ENCODE measurements at regions not wholly inside any gene's neighbourhood (a gene's known extent, or its start where the extent isn't known, plus 50 kb on each side); places are given as distances from the start of the nearest gene placed in this dataset.
"Not testable (repeated sequence)": the region's sequence is repeated elsewhere in the genome, so short reads cannot be mapped to it uniquely, and the experiment has no call there.

GRCh38 chr6:133147470-133148184, 93.5 kb upstream of the EYA4 start:
- not testable (repeated sequence) for H3K27me3 Mint-ChIP-seq

GRCh38 chr6:133156689-133157088, 84.5 kb upstream of the EYA4 start:
- DNase-seq, result no peak
- Mint-ChIP-seq H3K36me3 (no peaks in the 10 kb centered on the region), H3K27ac (no peak overlapping the region), H3K4me1 (no peaks in the 10 kb centered on the region), H3K27me3 (no peaks in the 10 kb centered on the region), H3K4me3 (no peak overlapping the region), H3K9me3 (peaks cover 4% of the 10 kb centered on the region)
- POLR2A ChIA-PET, result no interaction called here
- ATAC-seq (ENCODE audit: low read depth), result no peak

More at GRCh38 chr6:133147470-133148184, 93.5 kb upstream of the EYA4 start:
- H3K36me3 Mint-ChIP-seq; ATAC-seq (ENCODE audit: low read depth); DNase-seq; H3K4me1 Mint-ChIP-seq; POLR2A ChIA-PET; H3K9me3 Mint-ChIP-seq; H3K4me3 Mint-ChIP-seq; H3K27ac Mint-ChIP-seq: not testable (repeated sequence)

GRCh38 chr6:133157995-133158394, 83.2 kb upstream of the EYA4 start:
- H3K36me3 Mint-ChIP-seq, result no peaks in the 10 kb centered on the region
- no peak for ATAC-seq (ENCODE audit: low read depth)
- DNase-seq, result no peak
- no peaks in the 10 kb centered on the region for H3K4me1 Mint-ChIP-seq
- no peaks in the 10 kb centered on the region for H3K27me3 Mint-ChIP-seq
- POLR2A ChIA-PET, result no interaction called here
- no peak overlapping the region for H3K27ac Mint-ChIP-seq
- H3K4me3 Mint-ChIP-seq, result no peak overlapping the region
- peaks cover 2% of the 10 kb centered on the region for H3K9me3 Mint-ChIP-seq

DNA sequence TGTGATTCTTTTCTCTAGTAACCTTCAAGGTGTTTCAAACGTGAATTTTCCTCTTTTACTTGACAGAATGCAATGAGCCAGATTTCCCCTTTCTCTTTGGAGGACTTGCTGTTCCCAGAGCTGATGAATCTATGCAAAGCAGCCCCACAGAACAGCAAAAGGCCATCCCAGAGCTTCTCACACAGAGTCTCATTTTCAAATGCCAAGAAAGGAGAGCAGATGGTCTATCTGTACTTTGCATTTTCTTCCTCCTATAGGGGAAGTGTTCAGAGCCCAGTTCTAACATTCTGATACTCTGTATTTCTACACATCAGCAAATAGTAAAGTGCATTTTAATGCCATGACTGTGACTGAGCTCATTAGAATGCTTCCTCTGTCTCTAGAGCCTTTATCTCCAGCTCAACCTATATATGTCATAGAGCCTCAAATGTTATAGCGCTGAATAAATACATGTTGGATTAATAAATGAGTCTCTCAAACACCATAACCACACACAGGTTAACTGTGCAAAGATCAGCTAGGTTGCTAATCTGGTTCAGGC, 81.8 kb upstream of the EYA4 start:
- Mint-ChIP-seq H3K36me3 (no peaks in the 10 kb centered on the region), H3K9me3 (no peaks in the 10 kb centered on the region), H3K27ac (no peak overlapping the region), H3K27me3 (no peaks in the 10 kb centered on the region), H3K4me1 (no peaks in the 10 kb centered on the region), H3K4me3 (no peak overlapping the region)
- POLR2A ChIA-PET, result no interaction called here
- ATAC-seq (ENCODE audit: low read depth) (no peak), DNase-seq (no peak)

DNA sequence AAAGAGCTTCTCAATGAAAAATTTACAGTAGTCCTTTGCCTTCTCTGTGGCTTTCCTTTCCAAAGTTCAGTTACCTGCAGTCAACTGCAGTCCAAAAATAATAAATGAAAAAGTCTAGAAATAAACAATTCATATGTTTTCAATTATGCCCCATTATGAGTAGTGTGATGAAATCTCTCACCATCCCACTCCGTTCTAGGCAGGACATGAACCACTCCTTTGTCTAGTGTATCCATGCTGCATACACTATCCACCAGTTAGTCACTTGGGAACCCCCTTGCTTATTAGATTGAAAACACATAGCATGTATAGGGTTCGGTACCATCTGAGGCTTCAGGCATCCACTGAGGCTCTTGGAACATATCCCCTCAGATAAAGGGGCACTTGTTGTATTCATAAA, 80.6 kb upstream of the EYA4 start:
- Mint-ChIP-seq H3K27ac (no peak overlapping the region), H3K4me1 (no peaks in the 10 kb centered on the region), H3K27me3 (no peaks in the 10 kb centered on the region), H3K9me3 (no peaks in the 10 kb centered on the region), H3K36me3 (no peaks in the 10 kb centered on the region), H3K4me3 (no peak overlapping the region)
- DNase-seq, result no peak
- POLR2A ChIA-PET, result no interaction called here
- ATAC-seq (ENCODE audit: low read depth), result no peak

DNA sequence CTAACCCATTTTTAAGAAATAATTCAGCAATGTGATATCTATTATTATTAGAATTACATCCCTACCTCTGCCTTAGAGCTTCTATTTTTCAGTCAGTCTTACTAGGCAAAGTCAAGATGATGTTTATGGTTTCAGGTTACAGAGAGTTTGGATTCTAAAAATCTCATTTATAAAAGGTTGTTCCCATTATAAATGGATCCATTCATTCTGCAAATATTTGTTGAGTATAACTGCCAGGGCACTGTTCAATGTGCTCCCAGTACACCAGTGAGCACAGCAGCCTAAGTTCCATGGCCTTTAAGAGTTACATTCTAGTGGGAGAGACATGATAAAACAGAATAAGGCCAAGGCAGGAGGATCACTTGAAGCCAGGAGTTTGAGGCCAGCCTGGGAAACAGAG, 75.9 kb upstream of the EYA4 start:
- Mint-ChIP-seq H3K4me3 (no peak overlapping the region), H3K4me1 (no peaks in the 10 kb centered on the region), H3K27me3 (no peaks in the 10 kb centered on the region), H3K36me3 (no peaks in the 10 kb centered on the region), H3K9me3 (peaks cover 1% of the 10 kb centered on the region), H3K27ac (no peak overlapping the region)
- no peak for DNase-seq
- no peak for ATAC-seq (ENCODE audit: low read depth)
- POLR2A ChIA-PET, result no interaction called here

- no peaks in the 10 kb centered on the region for H3K4me1 Mint-ChIP-seq
- no peak for DNase-seq
- POLR2A ChIA-PET, result no interaction called here
These were observed 74.4 kb upstream of the EYA4 start for GRCh38 chr6:133166766-133167165.

GRCh38 chr6:133169901-133170300, 71.3 kb upstream of the EYA4 start:
- Mint-ChIP-seq H3K36me3 (no peaks in the 10 kb centered on the region), H3K4me1 (no peaks in the 10 kb centered on the region), H3K27me3 (no peaks in the 10 kb centered on the region), H3K9me3 (peaks cover 1% of the 10 kb centered on the region), H3K27ac (no peak overlapping the region), H3K4me3 (no peak overlapping the region)
- ATAC-seq (ENCODE audit: low read depth) (no peak), DNase-seq (no peak)
- POLR2A ChIA-PET, result no interaction called here

More at GRCh38 chr6:133166766-133167165, 74.4 kb upstream of the EYA4 start:
- Mint-ChIP-seq H3K27me3 (no peaks in the 10 kb centered on the region), H3K4me3 (no peak overlapping the region), H3K27ac (no peak overlapping the region), H3K9me3 (peaks cover 1% of the 10 kb centered on the region), H3K36me3 (no peaks in the 10 kb centered on the region)
- no peak for ATAC-seq (ENCODE audit: low read depth)

- Mint-ChIP-seq H3K36me3 (no peaks in the 10 kb centered on the region), H3K4me3 (no peak overlapping the region), H3K27me3 (no peaks in the 10 kb centered on the region), H3K27ac (no peak overlapping the region), H3K9me3 (peaks cover 1% of the 10 kb centered on the region), H3K4me1 (no peaks in the 10 kb centered on the region)
- no peak for DNase-seq
- POLR2A ChIA-PET, result no interaction called here
- no peak for ATAC-seq (ENCODE audit: low read depth)
These were observed 70.6 kb upstream of the EYA4 start for GRCh38 chr6:133170602-133171001.

DNA sequence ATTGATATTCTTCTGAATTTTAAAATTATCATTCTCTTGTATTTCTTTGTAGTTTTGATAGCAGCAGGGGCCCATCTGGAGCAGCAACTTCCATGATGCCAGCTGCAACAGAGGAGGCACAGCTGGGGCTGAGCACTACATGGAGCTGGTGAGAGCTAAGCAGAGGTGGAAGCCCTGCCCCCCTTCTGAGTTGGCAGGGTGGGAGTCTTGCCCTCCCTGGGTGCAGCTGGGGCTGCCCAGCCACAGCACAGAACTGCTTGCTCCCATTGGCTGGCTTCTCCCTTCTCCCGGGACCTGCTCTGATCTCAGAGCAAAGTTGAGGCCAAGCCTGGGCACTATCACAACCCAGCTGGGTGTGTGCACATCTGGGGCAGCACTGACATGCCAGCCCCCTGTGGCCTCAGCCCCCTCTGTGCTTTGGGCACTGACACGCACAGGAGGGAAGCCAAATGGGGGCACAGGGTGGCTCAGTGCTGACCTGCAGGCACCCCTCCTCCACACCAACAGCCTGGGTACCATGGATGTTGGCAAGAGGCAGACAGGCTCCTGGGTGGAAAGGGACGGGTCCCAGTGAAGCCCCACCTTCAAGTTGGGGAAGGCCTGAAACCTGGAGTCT, 69.1 kb upstream of the EYA4 start:
- Mint-ChIP-seq H3K36me3 (no peaks in the 10 kb centered on the region), H3K27me3 (no peaks in the 10 kb centered on the region), H3K27ac (no peak overlapping the region), H3K4me3 (no peak overlapping the region), H3K9me3 (no peaks in the 10 kb centered on the region), H3K4me1 (no peaks in the 10 kb centered on the region)
- DNase-seq (no peak), ATAC-seq (ENCODE audit: low read depth) (no peak)
- POLR2A ChIA-PET, result no interaction called here

GRCh38 chr6:133173276-133173675, 67.9 kb upstream of the EYA4 start:
- POLR2A ChIA-PET, result no interaction called here

DNA sequence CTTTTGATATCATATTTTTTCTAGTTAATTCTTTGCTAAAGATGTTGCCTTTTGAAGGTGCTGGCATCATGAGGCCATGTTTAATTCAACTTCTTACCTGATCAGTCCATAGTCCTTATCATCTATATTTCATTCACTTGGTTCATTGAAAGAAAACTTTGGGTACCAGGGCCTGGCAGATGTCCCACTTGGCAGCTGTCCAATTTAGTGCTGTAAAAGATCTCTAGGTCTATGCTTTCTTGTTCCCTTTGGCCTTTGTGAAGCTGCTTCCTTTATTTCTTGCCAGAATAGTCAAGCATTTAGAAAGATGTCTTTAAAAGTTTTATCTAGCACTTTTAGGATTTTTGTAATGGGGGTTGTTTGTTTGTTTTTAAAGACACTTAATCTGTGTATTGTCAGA, 61.7 kb upstream of the EYA4 start:
- POLR2A ChIA-PET, result no interaction called here
- Mint-ChIP-seq H3K9me3 (peaks cover 2% of the 10 kb centered on the region), H3K27me3 (peaks cover 5% of the 10 kb centered on the region), H3K4me1 (no peaks in the 10 kb centered on the region), H3K36me3 (no peaks in the 10 kb centered on the region), H3K27ac (no peak overlapping the region), H3K4me3 (no peak overlapping the region)
- no peak for ATAC-seq (ENCODE audit: low read depth)
- DNase-seq, result no peak

More at GRCh38 chr6:133173276-133173675, 67.9 kb upstream of the EYA4 start:
- no peaks in the 10 kb centered on the region for H3K9me3 Mint-ChIP-seq
- no peak overlapping the region for H3K4me3 Mint-ChIP-seq
- H3K27ac Mint-ChIP-seq, result no peak overlapping the region
- H3K36me3 Mint-ChIP-seq, result no peaks in the 10 kb centered on the region
- H3K4me1 Mint-ChIP-seq, result no peaks in the 10 kb centered on the region
- DNase-seq (no peak), ATAC-seq (ENCODE audit: low read depth) (no peak)
- no peaks in the 10 kb centered on the region for H3K27me3 Mint-ChIP-seq

DNA sequence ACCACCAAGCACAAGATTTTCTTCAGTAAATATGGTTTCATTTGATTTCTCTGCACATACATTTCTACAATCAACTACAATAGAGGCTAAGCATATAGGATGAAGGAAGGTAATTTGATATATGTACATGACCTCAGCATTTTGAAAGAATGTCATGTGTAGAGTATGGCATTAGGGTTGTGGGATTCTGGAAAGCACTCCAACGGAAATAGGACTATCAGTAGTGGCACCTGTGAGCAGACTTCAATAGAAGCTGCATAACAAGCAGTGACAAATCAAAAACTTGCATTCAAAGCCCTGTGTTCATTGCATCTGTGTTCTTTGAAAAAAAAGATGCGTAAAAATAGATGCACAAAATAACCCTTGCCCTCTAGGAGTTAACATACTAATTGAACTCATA, 57.5 kb upstream of the EYA4 start:
- Mint-ChIP-seq H3K4me3 (no peak overlapping the region), H3K4me1 (no peaks in the 10 kb centered on the region), H3K27ac (no peak overlapping the region), H3K27me3 (peaks cover 10% of the 10 kb centered on the region), H3K9me3 (no peaks in the 10 kb centered on the region), H3K36me3 (no peaks in the 10 kb centered on the region)
- POLR2A ChIA-PET, result no interaction called here
- DNase-seq, result no peak
- no peak for ATAC-seq (ENCODE audit: low read depth)

DNA sequence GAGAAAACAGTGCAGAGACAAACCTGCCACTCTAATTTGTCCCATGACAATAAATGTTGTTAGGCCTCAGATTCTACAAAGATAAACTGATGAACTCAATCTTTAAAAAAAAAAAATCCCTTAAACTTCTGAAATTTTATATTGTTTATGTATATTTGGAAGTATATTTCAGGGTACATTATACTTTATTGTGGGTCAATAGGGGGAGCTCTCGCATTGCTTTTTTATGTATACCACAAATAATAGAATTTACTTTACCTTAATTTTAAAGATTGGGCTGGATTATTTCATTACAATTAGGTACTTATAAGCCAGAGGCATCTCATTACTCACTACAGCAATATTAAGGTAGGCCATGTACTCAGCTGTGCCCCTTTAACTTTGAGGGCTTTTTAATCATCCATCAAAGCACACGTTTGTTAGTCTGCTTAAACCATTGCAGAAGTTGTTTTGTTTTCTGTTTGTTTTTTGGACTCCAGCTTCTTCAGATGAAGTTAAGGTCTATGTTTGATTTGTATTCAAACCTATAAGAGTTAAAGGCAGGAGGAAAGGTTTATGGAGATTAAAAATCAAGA, 56.3 kb upstream of the EYA4 start:
- no peaks in the 10 kb centered on the region for H3K4me1 Mint-ChIP-seq
- H3K4me3 Mint-ChIP-seq, result no peak overlapping the region
- POLR2A ChIA-PET, result no interaction called here
- no peak for ATAC-seq (ENCODE audit: low read depth)
- H3K9me3 Mint-ChIP-seq, result no peaks in the 10 kb centered on the region
- peaks cover 10% of the 10 kb centered on the region for H3K27me3 Mint-ChIP-seq
- H3K36me3 Mint-ChIP-seq, result no peaks in the 10 kb centered on the region
- H3K27ac Mint-ChIP-seq, result no peak overlapping the region
- no peak for DNase-seq

Measured in activated naive CD8-positive, alpha-beta T cell treated with anti-CD3 and anti-CD28 coated beads, Interleukin-2, amount 10 ng/mL, durations not matched to agents 7 days and 5 days (primary cell).